ENCODE measurements at regions not wholly inside any gene's neighbourhood (a gene's known extent, or its start where the extent isn't known, plus 50 kb on each side); places are given as distances from the start of the nearest gene placed in this dataset.

DNA sequence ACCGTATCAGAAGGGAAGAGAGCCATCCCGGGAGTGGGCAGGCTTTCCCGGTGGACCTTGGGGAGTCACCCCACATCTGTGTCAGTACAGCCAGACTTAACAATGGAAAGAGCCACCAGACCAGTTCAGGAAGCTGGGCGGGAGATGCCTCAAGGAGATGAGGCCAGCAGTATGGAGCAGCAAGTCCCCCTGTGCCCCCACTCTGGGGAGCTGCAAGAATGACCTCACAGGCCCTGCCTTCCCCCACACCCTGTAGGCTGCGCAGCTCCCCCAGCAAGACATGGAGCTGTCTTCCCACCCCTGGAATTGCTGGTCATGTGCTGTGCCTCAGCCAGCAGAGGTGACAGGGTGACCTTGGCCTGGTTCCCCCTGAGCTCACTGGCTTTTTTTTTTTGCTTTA is 76.8 kb upstream of the INSIG1 start:
- Histone ChIP-seq H3K27me3 (ENCODE audit: control insufficient read depth in 4 of 4, insufficient read depth in 4 of 4, low read length in 3 of 4) (no peaks in the 10 kb centered on the region), H3K9ac (ENCODE audit: low read depth in 1 of 2, low read length in 2 of 2) (no peak overlapping the region), H3K4me1 (ENCODE audit: control insufficient read depth in 4 of 4, insufficient read depth in 4 of 4, low read length in 3 of 4) (peaks cover 26 to 56% (median 51%) of the 10 kb centered on the region in 4 donors), H3K4me3 (ENCODE audit: low read depth in 1 of 3, low read length in 3 of 3) (no peak overlapping the region), H3K27ac (ENCODE audit: low read depth in 1 of 2, low read length in 2 of 2) (peak overlapping the region; percentile 22 to 67), H3K36me3 (ENCODE audit: control insufficient read depth in 4 of 4, insufficient read depth in 3 of 4, low read depth in 1 of 4, low read length in 3 of 4) (no peaks in the 10 kb centered on the region), H3K9me3 (ENCODE audit: control insufficient read depth in 4 of 4, low read length in 3 of 4) (no peaks in the 10 kb centered on the region)
- TF ChIP-seq, protein P1, sequence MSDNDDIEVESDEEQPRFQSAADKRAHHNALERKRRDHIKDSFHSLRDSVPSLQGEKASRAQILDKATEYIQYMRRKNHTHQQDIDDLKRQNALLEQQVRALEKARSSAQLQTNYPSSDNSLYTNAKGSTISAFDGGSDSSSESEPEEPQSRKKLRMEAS (IDR thresholded peaks at IDR 0.05), result no peak
- 92% methylated on average over 5 of the region's 5 CpGs for WGBS
- DNase-seq (ENCODE audit: low spot score), result no peak

DNA sequence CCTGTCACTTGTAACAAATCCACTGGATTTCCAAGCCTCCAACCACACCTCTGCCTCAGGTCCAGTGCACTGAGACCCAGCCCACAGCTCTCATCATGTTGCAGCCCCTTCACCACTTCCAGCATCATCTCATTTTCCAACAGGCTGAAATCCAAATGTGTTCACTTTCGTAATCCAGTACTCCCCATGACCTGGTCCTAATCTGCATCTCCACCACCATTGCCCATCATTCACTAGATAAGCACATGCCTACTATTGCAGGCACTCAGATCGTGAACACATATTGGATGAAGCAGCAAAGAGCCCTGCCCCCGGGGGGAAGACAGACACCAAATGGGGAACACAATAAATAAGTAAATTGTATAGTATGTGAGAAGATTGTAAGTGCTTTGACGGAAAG is 76.1 kb upstream of the INSIG1 start:
- DNase-seq (ENCODE audit: low spot score), result no peak
- Histone ChIP-seq H3K36me3 (ENCODE audit: control insufficient read depth in 4 of 4, insufficient read depth in 3 of 4, low read depth in 1 of 4, low read length in 3 of 4) (no peaks in the 10 kb centered on the region), H3K27me3 (ENCODE audit: control insufficient read depth in 4 of 4, insufficient read depth in 4 of 4, low read length in 3 of 4) (no peaks in the 10 kb centered on the region), H3K4me3 (ENCODE audit: low read depth in 1 of 3, low read length in 3 of 3) (no peak overlapping the region), H3K27ac (ENCODE audit: low read depth in 1 of 2, low read length in 2 of 2) (peak overlapping the region; percentile 22 to 67), H3K9me3 (ENCODE audit: control insufficient read depth in 4 of 4, low read length in 3 of 4) (no peaks in the 10 kb centered on the region), H3K4me1 (ENCODE audit: control insufficient read depth in 4 of 4, insufficient read depth in 4 of 4, low read length in 3 of 4) (peaks cover 26 to 54% (median 51%) of the 10 kb centered on the region in 4 donors), H3K9ac (ENCODE audit: low read depth in 1 of 2, low read length in 2 of 2) (no peak overlapping the region)
- TF ChIP-seq, protein P2, sequence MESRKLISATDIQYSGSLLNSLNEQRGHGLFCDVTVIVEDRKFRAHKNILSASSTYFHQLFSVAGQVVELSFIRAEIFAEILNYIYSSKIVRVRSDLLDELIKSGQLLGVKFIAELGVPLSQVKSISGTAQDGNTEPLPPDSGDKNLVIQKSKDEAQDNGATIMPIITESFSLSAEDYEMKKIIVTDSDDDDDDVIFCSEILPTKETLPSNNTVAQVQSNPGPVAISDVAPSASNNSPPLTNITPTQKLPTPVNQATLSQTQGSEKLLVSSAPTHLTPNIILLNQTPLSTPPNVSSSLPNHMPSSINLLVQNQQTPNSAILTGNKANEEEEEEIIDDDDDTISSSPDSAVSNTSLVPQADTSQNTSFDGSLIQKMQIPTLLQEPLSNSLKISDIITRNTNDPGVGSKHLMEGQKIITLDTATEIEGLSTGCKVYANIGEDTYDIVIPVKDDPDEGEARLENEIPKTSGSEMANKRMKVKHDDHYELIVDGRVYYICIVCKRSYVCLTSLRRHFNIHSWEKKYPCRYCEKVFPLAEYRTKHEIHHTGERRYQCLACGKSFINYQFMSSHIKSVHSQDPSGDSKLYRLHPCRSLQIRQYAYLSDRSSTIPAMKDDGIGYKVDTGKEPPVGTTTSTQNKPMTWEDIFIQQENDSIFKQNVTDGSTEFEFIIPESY (IDR thresholded peaks at IDR 0.05), result no peak
- TF ChIP-seq SP1 (IDR thresholded peaks at IDR 0.05) (peak; percentile 1), HNF4G (IDR thresholded peaks at IDR 0.05) (no peak), TAF1 (conservative IDR thresholded peaks at IDR 0.05) (no peak), YY1 (IDR thresholded peaks at IDR 0.05) (peak; percentile 54), HNF4A (conservative IDR thresholded peaks at IDR 0.05) (peak in 1 of 2 donors; percentile 20), FOXA2 (IDR thresholded peaks at IDR 0.05) (no peak), FOXA1 (IDR thresholded peaks at IDR 0.05) (no peak), NR2F2 (IDR thresholded peaks at IDR 0.05) (no peak), RAD21 (IDR thresholded peaks at IDR 0.05) (no peak)
- 34% methylated on average over 4 of the region's 4 CpGs for WGBS

DNA sequence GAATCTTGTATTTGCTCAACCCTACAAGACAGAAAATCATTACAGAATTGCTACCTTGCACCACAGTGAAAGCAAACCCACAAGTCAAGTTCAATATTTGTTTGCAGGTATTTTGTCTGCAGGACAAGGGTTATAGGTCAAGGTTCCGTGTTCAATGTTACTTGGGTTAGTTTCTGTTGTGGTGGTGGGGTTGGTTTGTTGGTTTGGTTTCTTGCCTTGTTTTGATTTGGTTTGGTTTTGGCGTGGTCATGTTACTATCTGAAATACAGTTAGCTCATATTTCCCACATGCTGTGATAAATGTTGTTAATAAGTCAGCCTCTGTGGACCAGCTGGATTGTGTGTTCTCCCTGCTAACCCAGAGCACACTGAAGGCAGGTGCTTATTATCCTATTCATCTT is 75.6 kb upstream of the INSIG1 start:
- Histone ChIP-seq H3K27me3 (ENCODE audit: control insufficient read depth in 4 of 4, insufficient read depth in 4 of 4, low read length in 3 of 4) (no peaks in the 10 kb centered on the region), H3K27ac (ENCODE audit: low read depth in 1 of 2, low read length in 2 of 2) (peak overlapping the region; percentile 32 to 35), H3K4me1 (ENCODE audit: control insufficient read depth in 4 of 4, insufficient read depth in 4 of 4, low read length in 3 of 4) (peaks cover 26 to 54% (median 51%) of the 10 kb centered on the region in 4 donors), H3K36me3 (ENCODE audit: control insufficient read depth in 4 of 4, insufficient read depth in 3 of 4, low read depth in 1 of 4, low read length in 3 of 4) (no peaks in the 10 kb centered on the region), H3K4me3 (ENCODE audit: low read depth in 1 of 3, low read length in 3 of 3) (no peak overlapping the region), H3K9me3 (ENCODE audit: control insufficient read depth in 4 of 4, low read length in 3 of 4) (no peaks in the 10 kb centered on the region), H3K9ac (ENCODE audit: low read depth in 1 of 2, low read length in 2 of 2) (peak overlapping the region in 1 of 2 donors; percentile 56)
- 31% methylated on average over 2 of the region's 2 CpGs for WGBS
- no peak for DNase-seq (ENCODE audit: low spot score)
- TF ChIP-seq YY1 (IDR thresholded peaks at IDR 0.05) (peak; percentile 21), TAF1 (conservative IDR thresholded peaks at IDR 0.05) (no peak), GABPA (IDR thresholded peaks at IDR 0.05 in 1 of 2, conservative IDR thresholded peaks at IDR 0.05 in 1 of 2) (no peak), SP1 (IDR thresholded peaks at IDR 0.05) (peak; percentile 92), RAD21 (IDR thresholded peaks at IDR 0.05) (peak; percentile 30 to 52), FOXA2 (IDR thresholded peaks at IDR 0.05) (peak; percentile 57), FOXA1 (IDR thresholded peaks at IDR 0.05) (peak; percentile 29), HNF4A (conservative IDR thresholded peaks at IDR 0.05) (peak; percentile 91 to 94), JUND (IDR thresholded peaks at IDR 0.05) (peak; percentile 29 to 52), RXRA (IDR thresholded peaks at IDR 0.05) (peak; percentile 89 to 92), NR2F2 (IDR thresholded peaks at IDR 0.05) (peak; percentile 95)
- TF ChIP-seq, protein P3, sequence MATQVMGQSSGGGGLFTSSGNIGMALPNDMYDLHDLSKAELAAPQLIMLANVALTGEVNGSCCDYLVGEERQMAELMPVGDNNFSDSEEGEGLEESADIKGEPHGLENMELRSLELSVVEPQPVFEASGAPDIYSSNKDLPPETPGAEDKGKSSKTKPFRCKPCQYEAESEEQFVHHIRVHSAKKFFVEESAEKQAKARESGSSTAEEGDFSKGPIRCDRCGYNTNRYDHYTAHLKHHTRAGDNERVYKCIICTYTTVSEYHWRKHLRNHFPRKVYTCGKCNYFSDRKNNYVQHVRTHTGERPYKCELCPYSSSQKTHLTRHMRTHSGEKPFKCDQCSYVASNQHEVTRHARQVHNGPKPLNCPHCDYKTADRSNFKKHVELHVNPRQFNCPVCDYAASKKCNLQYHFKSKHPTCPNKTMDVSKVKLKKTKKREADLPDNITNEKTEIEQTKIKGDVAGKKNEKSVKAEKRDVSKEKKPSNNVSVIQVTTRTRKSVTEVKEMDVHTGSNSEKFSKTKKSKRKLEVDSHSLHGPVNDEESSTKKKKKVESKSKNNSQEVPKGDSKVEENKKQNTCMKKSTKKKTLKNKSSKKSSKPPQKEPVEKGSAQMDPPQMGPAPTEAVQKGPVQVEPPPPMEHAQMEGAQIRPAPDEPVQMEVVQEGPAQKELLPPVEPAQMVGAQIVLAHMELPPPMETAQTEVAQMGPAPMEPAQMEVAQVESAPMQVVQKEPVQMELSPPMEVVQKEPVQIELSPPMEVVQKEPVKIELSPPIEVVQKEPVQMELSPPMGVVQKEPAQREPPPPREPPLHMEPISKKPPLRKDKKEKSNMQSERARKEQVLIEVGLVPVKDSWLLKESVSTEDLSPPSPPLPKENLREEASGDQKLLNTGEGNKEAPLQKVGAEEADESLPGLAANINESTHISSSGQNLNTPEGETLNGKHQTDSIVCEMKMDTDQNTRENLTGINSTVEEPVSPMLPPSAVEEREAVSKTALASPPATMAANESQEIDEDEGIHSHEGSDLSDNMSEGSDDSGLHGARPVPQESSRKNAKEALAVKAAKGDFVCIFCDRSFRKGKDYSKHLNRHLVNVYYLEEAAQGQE (IDR thresholded peaks at IDR 0.05), result peak; percentile 63
- TF ChIP-seq, protein P2 (IDR thresholded peaks at IDR 0.05), result no peak
- TF ChIP-seq, protein P4, sequence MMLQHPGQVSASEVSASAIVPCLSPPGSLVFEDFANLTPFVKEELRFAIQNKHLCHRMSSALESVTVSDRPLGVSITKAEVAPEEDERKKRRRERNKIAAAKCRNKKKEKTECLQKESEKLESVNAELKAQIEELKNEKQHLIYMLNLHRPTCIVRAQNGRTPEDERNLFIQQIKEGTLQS (IDR thresholded peaks at IDR 0.05), result no peak
- TF ChIP-seq, protein P5, sequence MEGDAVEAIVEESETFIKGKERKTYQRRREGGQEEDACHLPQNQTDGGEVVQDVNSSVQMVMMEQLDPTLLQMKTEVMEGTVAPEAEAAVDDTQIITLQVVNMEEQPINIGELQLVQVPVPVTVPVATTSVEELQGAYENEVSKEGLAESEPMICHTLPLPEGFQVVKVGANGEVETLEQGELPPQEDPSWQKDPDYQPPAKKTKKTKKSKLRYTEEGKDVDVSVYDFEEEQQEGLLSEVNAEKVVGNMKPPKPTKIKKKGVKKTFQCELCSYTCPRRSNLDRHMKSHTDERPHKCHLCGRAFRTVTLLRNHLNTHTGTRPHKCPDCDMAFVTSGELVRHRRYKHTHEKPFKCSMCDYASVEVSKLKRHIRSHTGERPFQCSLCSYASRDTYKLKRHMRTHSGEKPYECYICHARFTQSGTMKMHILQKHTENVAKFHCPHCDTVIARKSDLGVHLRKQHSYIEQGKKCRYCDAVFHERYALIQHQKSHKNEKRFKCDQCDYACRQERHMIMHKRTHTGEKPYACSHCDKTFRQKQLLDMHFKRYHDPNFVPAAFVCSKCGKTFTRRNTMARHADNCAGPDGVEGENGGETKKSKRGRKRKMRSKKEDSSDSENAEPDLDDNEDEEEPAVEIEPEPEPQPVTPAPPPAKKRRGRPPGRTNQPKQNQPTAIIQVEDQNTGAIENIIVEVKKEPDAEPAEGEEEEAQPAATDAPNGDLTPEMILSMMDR (IDR thresholded peaks at IDR 0.05; ENCODE audit: low read depth, low read length, missing input control), result no peak
- TF ChIP-seq, protein P1 (IDR thresholded peaks at IDR 0.05), result no peak
